B cell (primary cell): ENCODE measurements at regions not wholly inside any gene's neighbourhood (a gene's known extent, or its start where the extent isn't known, plus 50 kb on each side); places are given as distances from the start of the nearest gene placed in this dataset.

Experiments used
- CTCF ChIP-seq: fragments of 200-600 bp; IDR thresholded peaks from one replicate; pipeline ENCODE4 v1.8.0; 2022; ENCODE audit warnings: antibody characterized with exemption, mild to moderate bottlenecking
- EZH2 ChIP-seq: IDR thresholded peaks from 2 replicates; pipeline ENCODE4 v1.6.1; 2012; ENCODE audit warnings: borderline replicate concordance, low read depth, mild to moderate bottlenecking, moderate library complexity, low read length; ENCODE audit not compliant: insufficient read depth, poor library complexity, severe bottlenecking

DNA sequence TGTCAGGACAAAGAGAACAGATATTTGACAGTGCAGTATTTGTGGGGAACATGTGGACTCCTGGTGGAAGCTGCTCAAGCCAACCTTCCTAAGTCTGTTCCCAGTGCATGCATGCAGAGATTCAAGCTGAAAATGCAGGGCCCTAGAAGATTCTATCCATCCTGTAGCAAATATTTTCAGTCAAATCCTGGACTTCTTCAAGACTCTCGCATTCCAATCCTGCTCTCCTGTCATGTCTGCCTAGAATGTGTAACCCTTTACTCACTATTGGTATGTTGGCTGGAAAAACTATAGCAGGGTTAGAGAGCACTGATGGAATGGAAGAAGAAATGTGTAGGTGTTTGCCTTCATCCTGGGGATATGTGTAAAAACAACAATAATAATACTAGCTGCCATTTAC lies 385.6 kb upstream of the PKN2 start:
- TF ChIP-seq CTCF (no peak), EZH2 (no peak)
